Renal pelvis (tissue), 1 donor: ENCODE measurements at regions not wholly inside any gene's neighbourhood (a gene's known extent, or its start where the extent isn't known, plus 50 kb on each side); places are given as distances from the start of the nearest gene placed in this dataset.

Experiments
- DNase-seq: peaks from one replicate; pipeline ENCODE4 v3.0.0-alpha.2; 2013

- DNase-seq = no peak
Observed at GRCh38 chr7:438361-438760, 81.3 kb downstream of the PDGFA start.

- no peak for DNase-seq
Observed at GRCh38 chr7:438916-439315, 80.7 kb downstream of the PDGFA start.

GRCh38 chr7:440059-440749 lies 79.4 kb downstream of the PDGFA start:
- DNase-seq = no peak

- DNase-seq = no peak
Observed at GRCh38 chr7:441684-442421, 77.8 kb downstream of the PDGFA start.

GRCh38 chr7:442457-442856 lies 77.2 kb downstream of the PDGFA start:
- DNase-seq = no peak

GRCh38 chr7:443279-443833 lies 76.3 kb downstream of the PDGFA start:
- no peak for DNase-seq

- DNase-seq = no peak
Observed at GRCh38 chr7:444606-445005, 75.0 kb downstream of the PDGFA start.

GRCh38 chr7:445020-445419 lies 74.6 kb downstream of the PDGFA start:
- no peak for DNase-seq

- no peak for DNase-seq
Observed at GRCh38 chr7:445563-446288, 73.9 kb downstream of the PDGFA start.

- no peak for DNase-seq
Observed at GRCh38 chr7:446289-446935, 73.2 kb downstream of the PDGFA start.
